H1 (cell line): ENCODE measurements at regions not wholly inside any gene's neighbourhood (a gene's known extent, or its start where the extent isn't known, plus 50 kb on each side); places are given as distances from the start of the nearest gene placed in this dataset.

Experiments used
- CTCF ChIA-PET: fragments of 300-600 bp; sonication (Branson Sonifier 250); formaldehyde crosslinking; loops from one replicate; lab custom pipeline; 2021; ENCODE audit not compliant: partially characterized antibody; lab: Charles Lee
- POLR2A ChIA-PET: fragments of 300-600 bp; sonication (Branson Sonifier 250); formaldehyde crosslinking; loops from one replicate; lab custom pipeline; 2021; ENCODE audit warnings: inconsistent platforms; ENCODE audit not compliant: partially characterized antibody; lab: Charles Lee
- DNase-seq, 2 experiments: peaks; one replicate each; pipeline versions ENCODE4 v3.0.0 to v3.0.0-alpha.2; 2010 to 2022; ENCODE audit warnings: low spot score in 2 of 2, low read depth in 1 of 2, mixed read lengths in 1 of 2
- FAIRE-seq: peaks from 2 replicates; lab custom pipeline; 2011; peaks lifted over from hg19 to GRCh38; lab: Jason Lieb, UNC
- H2AFZ ChIP-seq: 2 replicates; pipeline ENCODE4 v1.8.1; 2012; ENCODE audit warnings: low read length, inconsistent platforms
- H2AK5ac ChIP-seq: 2 replicates; pipeline ENCODE4 v1.6.1; 2013; ENCODE audit warnings: low read depth, low read length
- H2BK120ac ChIP-seq: replicated peaks from 2 replicates; pipeline ENCODE3; 2013; ENCODE audit warnings: low read depth, low read length, inconsistent platforms
- H2BK12ac ChIP-seq: 2 replicates; pipeline ENCODE4 v1.6.1; 2013; ENCODE audit warnings: low read depth, low read length
- H2BK15ac ChIP-seq: 2 replicates; pipeline ENCODE4 v1.6.1; 2013; ENCODE audit warnings: low read length
- H2BK20ac ChIP-seq: 2 replicates; pipeline ENCODE4 v1.6.1; 2013; ENCODE audit warnings: low read length
- H2BK5ac ChIP-seq: 2 replicates; pipeline ENCODE4 v1.6.1; 2013; ENCODE audit warnings: low read depth, low read length
- H3K14ac ChIP-seq: 2 replicates; pipeline ENCODE4 v1.6.1; 2013; ENCODE audit warnings: inconsistent platforms; ENCODE audit not compliant: insufficient read length
- H3K18ac ChIP-seq: 2 replicates; pipeline ENCODE4 v1.6.1; 2013; ENCODE audit warnings: low read length; ENCODE audit errors: extremely low read depth
- H3K23ac ChIP-seq: 2 replicates; pipeline ENCODE4 v1.6.1; 2013; ENCODE audit warnings: inconsistent platforms; ENCODE audit not compliant: insufficient read length
- H3K23me2 ChIP-seq: 2 replicates; pipeline ENCODE4 v1.6.1; 2013; ENCODE audit warnings: low read depth, low read length
- H3K27ac ChIP-seq: 2 replicates; pipeline ENCODE4 v1.6.1; 2011; ENCODE audit warnings: low read depth, low read length, inconsistent platforms
- H3K27me3 ChIP-seq, 4 experiments: replicated peaks in 1 of 4; 1 replicate in 1 of 4; 2 replicates in 3 of 4; pipeline versions ENCODE4 v1.6.1 to v1.8.1; 2011 to 2013; ENCODE audit warnings: low read length in 3 of 4, mild to moderate bottlenecking in 3 of 4, inconsistent platforms in 2 of 4, mixed read lengths in 2 of 4, moderate library complexity in 1 of 4; ENCODE audit not compliant: control insufficient read depth in 3 of 4, insufficient read depth in 3 of 4; ENCODE audit errors: extremely low read depth in 1 of 4
- H3K36me3 ChIP-seq, 4 experiments: 2 replicates each; pipeline versions ENCODE4 v1.6.1 to v1.8.1; 2011 to 2013; ENCODE audit warnings: mild to moderate bottlenecking in 4 of 4, low read length in 3 of 4, moderate library complexity in 2 of 4, control low read depth in 1 of 4, inconsistent platforms in 1 of 4; ENCODE audit not compliant: insufficient read depth in 4 of 4, control insufficient read depth in 2 of 4
- H3K4ac ChIP-seq: replicated peaks from 2 replicates; pipeline ENCODE3; 2013; ENCODE audit warnings: low read length, low read depth, mixed read lengths, inconsistent platforms; ENCODE audit not compliant: insufficient read length
- H3K4me1 ChIP-seq, 4 experiments: replicated peaks in 1 of 4; 1 replicate in 1 of 4; 2 replicates in 3 of 4; pipeline versions ENCODE4 v1.6.1 to v1.8.1; 2011 to 2013; ENCODE audit warnings: low read length in 3 of 4, inconsistent platforms in 2 of 4, mixed read lengths in 1 of 4; ENCODE audit not compliant: insufficient read depth in 4 of 4, control insufficient read depth in 3 of 4
- H3K4me2 ChIP-seq, 2 experiments: 2 replicates each; pipeline versions ENCODE4 v1.6.1 to v1.8.1; 2011 to 2013; ENCODE audit warnings: low read depth in 2 of 2, low read length in 2 of 2, control low read depth in 1 of 2, inconsistent platforms in 1 of 2, mild to moderate bottlenecking in 1 of 2; ENCODE audit not compliant: insufficient read depth in 1 of 2
- H3K4me3 ChIP-seq, 4 experiments: fragments of 200-600, 300-600 bp in 1 of 4; sonication (generic), shearing (Covaris generic), sonication (Bioruptor Twin) in 1 of 4; 2 replicates each; pipeline versions ENCODE4 v1.5.1 to v1.8.1; 2011 to 2016; ENCODE audit warnings: low read length in 4 of 4, low read depth in 3 of 4, control low read depth in 2 of 4, inconsistent platforms in 2 of 4, mild to moderate bottlenecking in 2 of 4, mixed read lengths in 1 of 4, moderate library complexity in 1 of 4; ENCODE audit not compliant: insufficient read depth in 2 of 4; ENCODE audit errors: extremely low read depth in 1 of 4
- H3K56ac ChIP-seq: replicated peaks from 2 replicates; pipeline ENCODE3; 2013; ENCODE audit warnings: low read depth, mild to moderate bottlenecking, mixed read lengths, low read length, inconsistent platforms; ENCODE audit not compliant: insufficient read length
- H3K79me1 ChIP-seq: 2 replicates; pipeline ENCODE4 v1.6.1; 2013; ENCODE audit warnings: low read depth, low read length, control low read depth
- H3K79me2 ChIP-seq, 2 experiments: 2 replicates each; pipeline versions ENCODE4 v1.6.1 to v1.8.1; 2012 to 2013; ENCODE audit warnings: low read length in 2 of 2, mild to moderate bottlenecking in 2 of 2, inconsistent platforms in 1 of 2; ENCODE audit not compliant: insufficient read depth in 2 of 2, control insufficient read depth in 1 of 2
- H3K9ac ChIP-seq, 4 experiments: replicated peaks in 1 of 4; 1 replicate in 1 of 4; 2 replicates in 3 of 4; pipeline versions ENCODE4 v1.6.1 to v1.8.1; 2011 to 2013; ENCODE audit warnings: low read depth in 3 of 4, low read length in 3 of 4, control low read depth in 2 of 4, mild to moderate bottlenecking in 2 of 4, moderate library complexity in 2 of 4, inconsistent platforms in 1 of 4; ENCODE audit errors: extremely low read depth in 1 of 4
- H3K9me3 ChIP-seq, 2 experiments: 2 replicates each; pipeline versions ENCODE4 v1.6.1 to v1.8.1; 2012 to 2013; ENCODE audit warnings: mild to moderate bottlenecking in 2 of 2, moderate library complexity in 2 of 2, control low read depth in 1 of 2, inconsistent platforms in 1 of 2, low read depth in 1 of 2, low read length in 1 of 2, mixed read lengths in 1 of 2; ENCODE audit not compliant: insufficient read depth in 2 of 2
- H4K20me1 ChIP-seq, 2 experiments: replicated peaks in 1 of 2; 2 replicates each; pipeline versions ENCODE3 to v1.8.1; 2011 to 2013; ENCODE audit warnings: inconsistent platforms in 2 of 2, low read length in 2 of 2, mild to moderate bottlenecking in 1 of 2; ENCODE audit not compliant: insufficient read depth in 2 of 2, control insufficient read depth in 1 of 2
- H4K5ac ChIP-seq: 2 replicates; pipeline ENCODE4 v1.6.1; 2013; ENCODE audit warnings: low read length, low read depth, mixed read lengths, inconsistent platforms; ENCODE audit not compliant: insufficient read length
- H4K8ac ChIP-seq: 2 replicates; pipeline ENCODE4 v1.8.0; 2013; ENCODE audit warnings: mild to moderate bottlenecking, moderate library complexity, low read length, inconsistent platforms; ENCODE audit not compliant: insufficient read depth; ENCODE audit errors: extremely low read depth
- H4K91ac ChIP-seq: replicated peaks from 2 replicates; pipeline ENCODE3; 2013; ENCODE audit warnings: low read length, mixed read lengths, inconsistent platforms; ENCODE audit not compliant: insufficient read length
- CBX5 ChIP-seq: fragments of 300-800, 300-1000 bp; sonication (generic); IDR thresholded peaks from 2 replicates; pipeline ENCODE4 v1.7.1; 2016; ENCODE audit warnings: antibody characterized with exemption, low read length, low read depth
- CHD2 ChIP-seq: IDR thresholded peaks from 2 replicates; pipeline ENCODE4 v1.6.1; 2012; ENCODE audit warnings: low read length, improper control_type of control experiment
- CREB1 ChIP-seq: IDR thresholded peaks from 2 replicates; pipeline ENCODE4 v1.6.1; 2012; ENCODE audit warnings: inconsistent platforms
- FOSL1 ChIP-seq: IDR thresholded peaks from 2 replicates; pipeline ENCODE4 v1.6.1; 2011; ENCODE audit warnings: mild to moderate bottlenecking, low read depth, low read length, moderate library complexity; ENCODE audit not compliant: insufficient read depth
- GTF2F1 ChIP-seq: IDR thresholded peaks from 2 replicates; pipeline ENCODE4 v1.6.1; 2012; ENCODE audit warnings: low read depth, low read length, improper control_type of control experiment, borderline replicate concordance
- RFX5 ChIP-seq: IDR thresholded peaks from 2 replicates; pipeline ENCODE4 v1.6.1; 2011; ENCODE audit warnings: low read depth, low read length, improper control_type of control experiment, borderline replicate concordance
- SIN3A ChIP-seq, 2 experiments: IDR thresholded peaks in 1 of 2; conservative IDR thresholded peaks in 1 of 2; 2 replicates each; pipeline ENCODE4 v1.6.1; 2011 to 2012; ENCODE audit warnings: low read length in 2 of 2, improper control_type of control experiment in 1 of 2, low read depth in 1 of 2, mild to moderate bottlenecking in 1 of 2
- TAF1 ChIP-seq: IDR thresholded peaks from 2 replicates; pipeline ENCODE4 v1.6.1; 2011; ENCODE audit warnings: mild to moderate bottlenecking, low read depth, low read length
- TCF12 ChIP-seq: IDR thresholded peaks from 2 replicates; pipeline ENCODE4 v1.6.1; 2011; ENCODE audit warnings: low read depth, mild to moderate bottlenecking, low read length
- TEAD4 ChIP-seq: IDR thresholded peaks from 2 replicates; pipeline ENCODE4 v1.6.1; 2012; ENCODE audit warnings: low read depth, low read length, inconsistent platforms, mixed read lengths
- YY1 ChIP-seq: IDR thresholded peaks from 2 replicates; pipeline ENCODE4 v1.6.1; 2011; ENCODE audit warnings: low read depth, mild to moderate bottlenecking, low read length
- ZNF274 ChIP-seq: IDR thresholded peaks from 2 replicates; pipeline ENCODE4 v1.7.0; 2012; ENCODE audit warnings: low read length, borderline replicate concordance; ENCODE audit errors: extremely low read depth
- WGBS, 2 experiments: shearing (Covaris generic) in 1 of 2; methylation state at CpG; one replicate each; pipeline versions ENCODE4 v1.1.6 to v1.1.7; 2013 to 2015; ENCODE audit warnings: low lambda C conversion rate in 2 of 2, mixed read lengths in 2 of 2, inconsistent platforms in 1 of 2, low coverage in 1 of 2, missing lambda C conversion rate in 1 of 2; ENCODE audit not compliant: insufficient replicate concordance in 2 of 2, insufficient coverage in 1 of 2, insufficient read length in 1 of 2; ENCODE audit errors: extremely low coverage in 1 of 2, missing lambda C conversion rate in 1 of 2; 5-methylcytosine and 5-hydroxymethylcytosine counted together
- TF ChIP-seq, protein P1 (sequence below): IDR thresholded peaks from 2 replicates; pipeline ENCODE4 v1.6.1; 2012; ENCODE audit warnings: inconsistent platforms

DNA sequence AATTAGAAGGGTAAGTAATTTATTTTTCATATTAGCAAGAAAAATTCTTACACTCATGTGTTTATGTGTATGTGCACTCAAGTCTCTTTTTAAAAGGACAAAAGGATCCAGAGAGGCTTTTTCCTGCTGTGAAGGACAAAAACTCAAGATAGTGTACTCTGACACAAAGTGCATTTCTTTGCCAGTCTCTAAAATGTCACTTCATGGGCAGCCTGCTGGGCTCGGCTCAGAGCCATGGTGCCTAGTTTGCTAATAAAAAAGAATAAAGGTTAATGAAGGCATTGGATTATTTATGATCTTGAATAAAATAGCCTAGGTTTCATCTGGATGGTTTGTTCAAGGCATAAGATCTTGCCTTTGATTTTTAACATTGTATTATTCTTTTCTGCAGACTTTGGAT, 989.0 kb downstream of the TBL1XR1 start:
- Histone ChIP-seq H3K27ac (no peak overlapping the region), H3K4me2 (no peak overlapping the region), H2BK5ac (no peak overlapping the region), H3K27me3 (no peaks in the 10 kb centered on the region), H3K14ac (no peak overlapping the region), H2BK12ac (no peak overlapping the region), H4K20me1 (no peaks in the 10 kb centered on the region), H3K4me1 (no peaks in the 10 kb centered on the region), H3K36me3 (no peaks in the 10 kb centered on the region), H2BK120ac (no peak overlapping the region), H3K23ac (no peak overlapping the region), H3K4ac (no peak overlapping the region), H3K18ac (no peak overlapping the region), H2BK20ac (no peak overlapping the region), H2BK15ac (no peak overlapping the region), H3K9ac (no peak overlapping the region), H2AK5ac (no peak overlapping the region), H4K8ac (no peak overlapping the region), H3K56ac (no peak overlapping the region), H3K79me2 (no peaks in the 10 kb centered on the region), H2AFZ (no peak overlapping the region), H4K91ac (no peak overlapping the region), H3K9me3 (no peaks in the 10 kb centered on the region), H3K23me2 (no peaks in the 10 kb centered on the region), H4K5ac (no peak overlapping the region), H3K79me1 (no peaks in the 10 kb centered on the region), H3K4me3 (no peak overlapping the region)
- FAIRE-seq (no peak), DNase-seq (no peak)
- TF ChIP-seq GTF2F1 (no peak), YY1 (no peak), RFX5 (no peak), FOSL1 (no peak), CBX5 (no peak), TAF1 (no peak), CREB1 (no peak), TCF12 (no peak), ZNF274 (no peak), TEAD4 (no peak), CHD2 (no peak), SIN3A (conservative IDR thresholded peaks at IDR 0.05 in 1 of 2, IDR thresholded peaks at IDR 0.05 in 1 of 2; ENCODE audit: low read depth in 1 of 2, low read length in 2 of 2) (no peak)
- TF ChIP-seq, protein P1, sequence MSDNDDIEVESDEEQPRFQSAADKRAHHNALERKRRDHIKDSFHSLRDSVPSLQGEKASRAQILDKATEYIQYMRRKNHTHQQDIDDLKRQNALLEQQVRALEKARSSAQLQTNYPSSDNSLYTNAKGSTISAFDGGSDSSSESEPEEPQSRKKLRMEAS, result no peak
- WGBS, 2 experiments, result 85% methylated on average over 1 of the region's 1 CpG; no CpG with 5 or more reads in 1 of the 2 experiments
- POLR2A ChIA-PET, result no interaction called here
- CTCF ChIA-PET, result no interaction called here
